ENCODE measurements at regions not wholly inside any gene's neighbourhood (a gene's known extent, or its start where the extent isn't known, plus 50 kb on each side); places are given as distances from the start of the nearest gene placed in this dataset.

DNA sequence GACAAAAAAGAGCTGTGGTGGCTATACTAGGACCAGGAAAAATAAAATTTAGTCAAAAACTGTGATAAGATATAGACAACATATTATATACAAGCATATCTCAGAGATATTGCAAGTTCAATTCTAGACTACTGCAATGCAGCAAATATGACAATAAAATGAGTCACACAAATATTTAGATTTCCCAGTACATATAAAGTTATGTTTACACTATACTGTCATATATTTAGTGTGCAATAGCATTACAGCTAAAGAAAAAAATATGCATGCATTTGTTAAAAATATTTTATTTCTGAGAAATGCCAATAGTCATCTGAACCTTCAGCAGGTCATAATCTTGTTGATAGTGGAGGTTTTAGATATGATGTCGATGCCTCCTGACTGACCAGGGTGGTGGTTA is 72.1 kb downstream of the AKR1C4 start:
- Histone ChIP-seq H3K27me3 (ENCODE audit: insufficient read depth, low read length) (peaks cover 5% of the 10 kb centered on the region; the same call in 1 of the 2 replicates), H3K36me3 (ENCODE audit: insufficient read depth, low read length) (no peaks in the 10 kb centered on the region), H3K4me1 (ENCODE audit: control insufficient read depth, insufficient read depth, low read length, unreplicated experiment) (no peaks in the 10 kb centered on the region), H2AFZ (ENCODE audit: low read length, unreplicated experiment) (no peak overlapping the region), H3K27ac (ENCODE audit: low read depth, low read length) (no peak overlapping the region), H3K4me3 (ENCODE audit: low read depth, low read length) (no peak overlapping the region), H3K79me2 (ENCODE audit: control insufficient read depth, insufficient read depth, low read length, unreplicated experiment) (no peaks in the 10 kb centered on the region)

DNA sequence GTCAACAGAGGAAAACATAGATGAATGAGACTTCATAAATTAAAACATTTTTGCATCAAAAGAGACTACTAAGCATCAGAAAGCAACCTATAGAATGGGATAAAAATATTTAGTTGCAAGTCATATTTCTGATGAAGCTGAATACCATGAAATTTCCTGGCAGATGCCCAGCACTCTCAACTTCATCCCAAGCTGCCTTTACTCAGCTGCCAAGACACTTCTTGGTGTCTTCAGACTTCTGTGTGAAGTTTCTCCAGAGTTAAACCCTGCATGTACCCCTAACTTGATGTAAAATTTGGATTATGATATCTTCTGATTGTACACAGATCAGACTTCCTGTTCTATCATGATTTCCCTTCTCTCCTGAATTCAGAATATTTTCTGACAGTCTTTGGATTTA is 73.2 kb downstream of the AKR1C4 start:
- Histone ChIP-seq H3K4me3 (ENCODE audit: low read depth, low read length) (no peak overlapping the region), H3K27me3 (ENCODE audit: insufficient read depth, low read length) (no peaks in the 10 kb centered on the region), H3K4me1 (ENCODE audit: control insufficient read depth, insufficient read depth, low read length, unreplicated experiment) (no peaks in the 10 kb centered on the region), H3K27ac (ENCODE audit: low read depth, low read length) (no peak overlapping the region), H3K36me3 (ENCODE audit: insufficient read depth, low read length) (no peaks in the 10 kb centered on the region), H2AFZ (ENCODE audit: low read length, unreplicated experiment) (no peak overlapping the region), H3K79me2 (ENCODE audit: control insufficient read depth, insufficient read depth, low read length, unreplicated experiment) (no peaks in the 10 kb centered on the region)

DNA sequence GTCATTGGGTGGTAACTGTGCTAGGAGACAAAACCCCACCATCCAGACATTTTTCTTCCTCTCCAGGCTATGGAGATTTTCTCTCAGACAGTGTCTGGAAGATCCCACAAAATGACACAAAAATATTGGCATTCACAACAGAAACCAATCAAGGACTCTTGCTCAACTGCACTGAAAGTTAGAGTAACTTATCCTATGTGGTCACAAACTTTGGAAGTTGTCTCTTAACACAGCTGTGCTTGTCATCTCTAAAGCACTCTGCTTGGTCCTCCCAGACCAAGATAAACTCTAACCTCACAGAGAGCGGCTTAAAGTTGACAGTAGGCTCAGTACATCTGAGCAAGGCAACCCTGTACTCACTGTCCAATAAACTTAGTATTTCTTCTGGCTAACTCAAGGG is 74.9 kb downstream of the AKR1C4 start:
- no peaks in the 10 kb centered on the region for H3K36me3 ChIP-seq (ENCODE audit: insufficient read depth, low read length)
- no peak overlapping the region for H3K4me3 ChIP-seq (ENCODE audit: low read depth, low read length)
- H3K79me2 ChIP-seq (ENCODE audit: control insufficient read depth, insufficient read depth, low read length, unreplicated experiment): no peaks in the 10 kb centered on the region
- H3K27ac ChIP-seq (ENCODE audit: low read depth, low read length): no peak overlapping the region
- H2AFZ ChIP-seq (ENCODE audit: low read length, unreplicated experiment): no peak overlapping the region
- H3K4me1 ChIP-seq (ENCODE audit: control insufficient read depth, insufficient read depth, low read length, unreplicated experiment): no peaks in the 10 kb centered on the region
- H3K27me3 ChIP-seq (ENCODE audit: insufficient read depth, low read length): 0 out of 2 replicates have a peak, but pooled peaks cover under 1% of the 10 kb centered on the region

DNA sequence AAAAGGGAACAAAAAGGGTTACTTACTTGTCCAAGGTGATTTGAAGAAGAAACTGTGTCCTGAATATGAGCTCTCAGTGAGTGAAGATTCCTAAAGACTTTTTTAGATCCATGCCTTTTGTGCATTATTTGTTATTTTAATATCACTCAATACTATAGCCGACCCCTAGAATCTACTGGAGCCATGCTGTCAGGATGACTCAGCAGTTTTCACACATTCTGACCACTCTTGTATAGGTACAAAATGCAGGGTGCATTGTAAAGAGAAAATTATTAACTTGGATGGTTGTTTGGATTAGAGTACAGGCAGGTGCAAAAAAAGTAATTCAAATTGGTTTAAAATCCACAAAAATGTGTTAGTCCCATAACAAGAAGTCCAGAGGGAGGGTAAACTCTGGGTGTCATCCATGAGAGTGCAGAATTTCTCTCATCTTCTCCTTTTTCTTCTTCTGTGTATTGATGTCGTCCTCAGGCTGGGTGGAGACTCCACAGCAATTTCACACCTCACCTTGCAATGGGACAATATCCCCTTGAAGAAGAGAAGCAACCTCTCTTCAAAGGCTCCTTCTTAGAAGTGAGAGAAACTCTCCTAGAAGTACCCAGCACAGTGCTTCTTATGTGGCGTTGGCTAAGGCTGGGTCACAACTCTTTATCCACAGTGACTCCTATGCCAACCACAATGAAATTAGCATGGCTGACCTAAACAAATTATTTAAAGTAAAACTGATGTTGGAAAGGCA is 75.6 kb downstream of the AKR1C4 start:
- Histone ChIP-seq H3K4me3 (ENCODE audit: low read depth, low read length) (no peak overlapping the region), H3K79me2 (ENCODE audit: control insufficient read depth, insufficient read depth, low read length, unreplicated experiment) (no peaks in the 10 kb centered on the region), H3K36me3 (ENCODE audit: insufficient read depth, low read length) (no peaks in the 10 kb centered on the region), H3K4me1 (ENCODE audit: control insufficient read depth, insufficient read depth, low read length, unreplicated experiment) (no peaks in the 10 kb centered on the region), H2AFZ (ENCODE audit: low read length, unreplicated experiment) (no peak overlapping the region), H3K27ac (ENCODE audit: low read depth, low read length) (no peak overlapping the region), H3K27me3 (ENCODE audit: insufficient read depth, low read length) (0 out of 2 replicates have a peak, but pooled peaks cover 4% of the 10 kb centered on the region)

DNA sequence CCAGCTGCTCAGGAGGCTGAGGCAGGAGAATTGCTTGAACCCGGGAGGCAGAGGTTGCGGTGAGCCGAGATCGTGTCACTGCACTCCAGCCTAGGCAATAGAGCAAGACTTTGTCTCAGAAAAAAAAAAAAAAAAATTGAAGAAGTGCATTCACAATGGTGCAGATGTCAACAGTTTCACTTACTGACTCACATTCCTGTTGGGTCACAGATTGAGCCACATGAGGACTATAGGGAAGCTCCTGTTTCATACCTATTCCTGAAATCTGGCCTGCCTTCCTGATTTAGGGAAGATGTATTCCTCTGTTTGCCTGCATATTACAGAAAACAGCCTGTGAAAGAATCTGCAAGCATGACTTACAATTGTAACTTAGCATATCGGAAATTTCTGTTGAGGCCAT is 78.2 kb downstream of the AKR1C4 start:
- Histone ChIP-seq H3K4me3 (ENCODE audit: low read depth, low read length) (no peak overlapping the region), H3K27ac (ENCODE audit: low read depth, low read length) (no peak overlapping the region), H3K79me2 (ENCODE audit: control insufficient read depth, insufficient read depth, low read length, unreplicated experiment) (no peaks in the 10 kb centered on the region)

DNA sequence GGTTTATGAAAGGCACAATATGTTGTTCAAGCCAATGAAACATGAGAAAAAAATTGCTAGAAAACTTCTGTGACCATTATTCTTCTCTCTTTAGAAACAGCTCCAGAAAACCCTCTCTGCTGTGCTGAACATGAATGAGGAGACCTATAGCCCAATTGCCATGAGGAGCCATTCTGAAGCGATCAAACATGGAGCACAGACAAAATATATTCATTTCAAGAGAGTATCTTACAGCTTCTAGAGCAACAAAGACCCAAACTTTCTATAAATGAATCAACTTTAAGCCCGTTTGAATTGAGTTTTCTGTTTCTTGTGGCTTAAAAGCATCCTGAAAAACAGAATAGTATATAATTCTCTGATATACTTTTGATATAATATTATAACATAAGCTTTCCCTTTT is 83.4 kb upstream of the UCN3 start:
- Histone ChIP-seq H2AFZ (ENCODE audit: low read length, unreplicated experiment) (no peak overlapping the region), H3K36me3 (ENCODE audit: insufficient read depth, low read length) (no peaks in the 10 kb centered on the region)

More for the DNA sequence above, 78.2 kb downstream of the AKR1C4 start:
- no peaks in the 10 kb centered on the region for H3K36me3 ChIP-seq (ENCODE audit: insufficient read depth, low read length)
- no peak overlapping the region for H2AFZ ChIP-seq (ENCODE audit: low read length, unreplicated experiment)
- H3K27me3 ChIP-seq (ENCODE audit: insufficient read depth, low read length): peaks cover 11% of the 10 kb centered on the region; the same call in 1 of the 2 replicates
- no peaks in the 10 kb centered on the region for H3K4me1 ChIP-seq (ENCODE audit: control insufficient read depth, insufficient read depth, low read length, unreplicated experiment)

DNA sequence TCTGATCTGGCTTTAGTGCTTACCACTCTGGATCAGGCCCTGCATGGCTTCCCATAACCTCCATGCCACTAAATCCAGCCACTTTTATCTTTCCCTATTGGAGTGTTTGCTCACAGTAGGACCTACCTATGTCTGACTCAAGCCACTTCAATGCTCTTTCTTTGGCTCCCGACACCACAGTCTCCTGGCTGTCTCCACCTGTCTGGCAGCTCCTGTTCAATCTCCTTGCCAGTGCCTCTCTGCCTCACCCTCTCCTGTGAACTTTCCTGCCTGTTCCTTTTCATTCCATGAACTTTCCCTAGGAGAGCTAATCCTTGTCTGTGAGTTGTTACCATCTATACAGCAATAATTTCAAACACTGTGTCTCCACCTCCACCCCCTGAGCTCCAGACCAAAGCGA is 82.6 kb upstream of the UCN3 start:
- no peak overlapping the region for H3K4me3 ChIP-seq (ENCODE audit: low read depth, low read length)
- no peaks in the 10 kb centered on the region for H3K36me3 ChIP-seq (ENCODE audit: insufficient read depth, low read length)
- no peak overlapping the region for H3K27ac ChIP-seq (ENCODE audit: low read depth, low read length)
- no peak overlapping the region for H2AFZ ChIP-seq (ENCODE audit: low read length, unreplicated experiment)
- H3K79me2 ChIP-seq (ENCODE audit: control insufficient read depth, insufficient read depth, low read length, unreplicated experiment): no peaks in the 10 kb centered on the region
- peaks cover 12% of the 10 kb centered on the region for H3K4me1 ChIP-seq (ENCODE audit: control insufficient read depth, insufficient read depth, low read length, unreplicated experiment)
- H3K27me3 ChIP-seq (ENCODE audit: insufficient read depth, low read length): peaks cover 7% of the 10 kb centered on the region; the same call in 1 of the 2 replicates

More for the DNA sequence above, 83.4 kb upstream of the UCN3 start:
- no peak overlapping the region for H3K4me3 ChIP-seq (ENCODE audit: low read depth, low read length)
- no peaks in the 10 kb centered on the region for H3K79me2 ChIP-seq (ENCODE audit: control insufficient read depth, insufficient read depth, low read length, unreplicated experiment)
- peaks cover 11% of the 10 kb centered on the region; the same call in 1 of the 2 replicates for H3K27me3 ChIP-seq (ENCODE audit: insufficient read depth, low read length)
- H3K4me1 ChIP-seq (ENCODE audit: control insufficient read depth, insufficient read depth, low read length, unreplicated experiment): peaks cover 12% of the 10 kb centered on the region
- no peak overlapping the region for H3K27ac ChIP-seq (ENCODE audit: low read depth, low read length)

DNA sequence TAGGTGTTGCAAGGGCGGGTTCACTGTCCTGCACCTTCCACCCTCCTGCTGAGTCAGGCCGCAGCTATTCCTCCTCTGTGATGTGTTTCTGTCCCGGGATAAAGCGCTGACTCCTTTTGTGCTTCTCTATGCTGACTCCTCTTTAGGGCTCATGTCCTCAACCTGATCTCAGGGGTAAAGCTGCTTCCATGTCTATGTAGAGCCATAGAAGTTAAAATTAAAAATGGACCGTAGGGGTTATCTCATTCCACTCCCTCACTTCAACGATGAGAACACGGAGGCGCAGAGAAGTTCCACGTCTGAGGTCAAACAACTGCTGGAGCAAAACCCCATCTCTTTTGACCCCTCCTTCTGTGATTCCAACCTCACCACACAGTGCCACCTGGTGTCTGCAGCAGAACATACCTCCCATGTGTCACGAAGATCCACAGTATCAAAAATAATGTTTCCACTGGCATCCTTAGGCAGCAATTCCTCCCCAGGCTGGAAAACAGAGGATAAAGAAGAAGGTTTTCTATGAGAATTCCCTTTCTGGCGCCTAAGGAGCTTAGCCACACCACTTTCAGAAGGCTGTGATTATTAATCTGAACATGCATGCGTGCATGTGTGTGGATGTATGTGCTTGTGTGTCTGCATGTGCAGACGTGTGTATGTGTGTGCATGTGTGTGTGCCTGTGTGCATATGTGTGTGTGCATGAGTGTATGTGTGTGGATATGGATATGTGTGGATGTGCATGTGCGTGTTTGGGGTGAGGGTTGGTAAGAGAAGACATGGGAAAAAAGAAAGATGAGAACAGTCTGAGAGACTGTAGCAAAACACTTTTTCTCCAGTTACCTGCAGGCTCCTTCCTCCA is 81.2 kb upstream of the UCN3 start:
- H3K4me1 ChIP-seq (ENCODE audit: control insufficient read depth, insufficient read depth, low read length, unreplicated experiment): peaks cover 12% of the 10 kb centered on the region
- H3K27ac ChIP-seq (ENCODE audit: low read depth, low read length): no peak overlapping the region
- H3K36me3 ChIP-seq (ENCODE audit: insufficient read depth, low read length): no peaks in the 10 kb centered on the region
- no peak overlapping the region for H3K4me3 ChIP-seq (ENCODE audit: low read depth, low read length)
- no peaks in the 10 kb centered on the region for H3K79me2 ChIP-seq (ENCODE audit: control insufficient read depth, insufficient read depth, low read length, unreplicated experiment)
- no peak overlapping the region for H2AFZ ChIP-seq (ENCODE audit: low read length, unreplicated experiment)
- H3K27me3 ChIP-seq (ENCODE audit: insufficient read depth, low read length): peaks cover 2% of the 10 kb centered on the region; the same call in 1 of the 2 replicates

DNA sequence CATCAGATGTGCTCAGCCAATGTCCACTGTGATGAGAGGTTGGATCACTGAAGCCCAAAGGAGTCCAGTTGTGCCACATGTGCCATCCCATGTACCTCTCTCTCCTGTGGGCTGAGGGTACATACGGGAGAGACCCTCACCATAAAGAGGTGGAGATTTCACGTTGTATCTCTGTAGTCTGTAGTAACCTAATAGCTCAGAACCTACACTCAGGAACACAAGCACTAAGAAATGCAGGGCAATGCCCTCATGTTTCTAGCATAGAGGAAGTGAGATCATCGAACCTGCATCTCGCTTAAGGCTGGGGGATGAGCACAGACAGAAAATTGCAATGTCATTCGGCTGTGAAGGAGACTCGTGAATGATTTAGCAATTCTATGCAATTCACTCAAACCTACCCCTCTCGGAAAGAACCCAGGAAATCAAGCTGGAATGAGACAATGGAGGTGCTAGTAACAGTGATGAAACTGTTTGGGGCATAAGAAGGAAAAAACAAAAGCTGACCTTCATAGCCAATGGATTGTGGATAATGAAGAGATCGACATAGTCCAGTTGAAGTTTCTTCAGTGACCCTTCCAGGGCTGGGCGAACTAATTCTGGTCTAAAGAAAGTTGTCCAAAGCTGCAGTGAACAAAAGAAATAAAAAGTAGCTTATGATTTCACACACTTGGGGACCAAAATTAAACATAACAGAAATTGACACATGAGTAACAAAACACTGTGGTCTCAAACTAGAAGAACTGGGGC is 80.3 kb upstream of the UCN3 start:
- Histone ChIP-seq H3K79me2 (ENCODE audit: control insufficient read depth, insufficient read depth, low read length, unreplicated experiment) (no peaks in the 10 kb centered on the region), H2AFZ (ENCODE audit: low read length, unreplicated experiment) (no peak overlapping the region), H3K27ac (ENCODE audit: low read depth, low read length) (peak overlapping the region; percentile 17; the same call in 1 of the 2 replicates), H3K36me3 (ENCODE audit: insufficient read depth, low read length) (no peaks in the 10 kb centered on the region), H3K4me1 (ENCODE audit: control insufficient read depth, insufficient read depth, low read length, unreplicated experiment) (peaks cover 12% of the 10 kb centered on the region), H3K27me3 (ENCODE audit: insufficient read depth, low read length) (no peaks in the 10 kb centered on the region), H3K4me3 (ENCODE audit: low read depth, low read length) (no peak overlapping the region)

DNA sequence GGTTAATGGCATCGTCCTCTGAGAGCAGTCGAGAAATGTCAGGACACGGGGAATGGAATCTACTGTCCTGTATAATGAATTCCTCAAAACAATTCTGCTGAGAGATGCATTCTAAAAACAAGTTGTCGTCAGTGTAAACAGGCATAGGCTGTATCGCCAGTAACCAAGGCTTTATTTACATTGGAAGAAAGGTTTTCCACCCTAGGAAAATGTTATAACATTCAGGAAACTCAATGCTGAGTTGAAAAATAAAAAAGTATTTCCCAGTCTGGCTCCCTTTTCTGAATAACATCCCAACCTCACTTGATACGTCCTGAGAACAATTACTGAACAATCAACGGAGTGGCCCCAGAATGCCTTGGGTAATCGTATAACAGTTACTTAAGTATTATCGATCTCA is 79.6 kb upstream of the UCN3 start:
- Histone ChIP-seq H3K27ac (ENCODE audit: low read depth, low read length) (no peak overlapping the region), H2AFZ (ENCODE audit: low read length, unreplicated experiment) (no peak overlapping the region), H3K79me2 (ENCODE audit: control insufficient read depth, insufficient read depth, low read length, unreplicated experiment) (no peaks in the 10 kb centered on the region), H3K4me1 (ENCODE audit: control insufficient read depth, insufficient read depth, low read length, unreplicated experiment) (peaks cover 12% of the 10 kb centered on the region), H3K4me3 (ENCODE audit: low read depth, low read length) (no peak overlapping the region), H3K27me3 (ENCODE audit: insufficient read depth, low read length) (no peaks in the 10 kb centered on the region), H3K36me3 (ENCODE audit: insufficient read depth, low read length) (no peaks in the 10 kb centered on the region)

Measured in ACC112 (cell line).